NOMO-1 treated with DMSO at 0.1 percent for 48 hours (cell line): ENCODE measurements at regions not wholly inside any gene's neighbourhood (a gene's known extent, or its start where the extent isn't known, plus 50 kb on each side); places are given as distances from the start of the nearest gene placed in this dataset.
"Not testable (repeated sequence)": the region's sequence is repeated elsewhere in the genome, so short reads cannot be mapped to it uniquely, and the experiment has no call there.

Experiments
- DNase-seq: peaks from one replicate; lab custom pipeline; 2025; ENCODE audit not compliant: unreplicated experiment; lab: John Stamatoyannopoulos, UW

- DNase-seq: no peak
Measured at GRCh38 chrX:65971151-65971550, 68.7 kb downstream of the VSIG4 start.

GRCh38 chrX:65967159-65967558 is 72.7 kb downstream of the VSIG4 start:
- DNase-seq: not testable (repeated sequence)

- no peak for DNase-seq
Measured at GRCh38 chrX:65961714-65962113, 78.2 kb downstream of the VSIG4 start.

GRCh38 chrX:65948103-65948502 is 91.8 kb downstream of the VSIG4 start:
- no peak for DNase-seq

- DNase-seq: no peak
Measured at GRCh38 chrX:65941775-65942174, 98.1 kb downstream of the VSIG4 start.

- no peak for DNase-seq
Measured at GRCh38 chrX:65933085-65933589, 106.7 kb downstream of the VSIG4 start.

GRCh38 chrX:65932173-65933084 is 107.5 kb downstream of the VSIG4 start:
- no peak for DNase-seq

- no peak for DNase-seq
Measured at GRCh38 chrX:65928522-65928921, 111.4 kb downstream of the VSIG4 start.

GRCh38 chrX:65927386-65927785 is 112.5 kb downstream of the VSIG4 start:
- DNase-seq: not testable (repeated sequence)

- DNase-seq: peak; percentile 55
Measured at GRCh38 chrX:65926095-65927019, 113.5 kb downstream of the VSIG4 start.

- DNase-seq: no peak
Measured at GRCh38 chrX:65925592-65925991, 114.3 kb downstream of the VSIG4 start.

- peak; percentile 50 for DNase-seq
Measured at GRCh38 chrX:65925005-65925404, 114.9 kb downstream of the VSIG4 start.

- DNase-seq: no peak
Measured at GRCh38 chrX:65921363-65921762, 118.5 kb downstream of the VSIG4 start.

GRCh38 chrX:65920620-65921019 is 119.3 kb downstream of the VSIG4 start:
- DNase-seq: no peak

- DNase-seq: peak; percentile 42
Measured at GRCh38 chrX:65910899-65911298, 129.0 kb downstream of the VSIG4 start.

GRCh38 chrX:65903750-65904149 is 136.1 kb downstream of the VSIG4 start:
- DNase-seq: no peak

- no peak for DNase-seq
Measured at GRCh38 chrX:65902011-65902410, 137.9 kb downstream of the VSIG4 start.

GRCh38 chrX:65900850-65901844 is 138.7 kb downstream of the VSIG4 start:
- peak; percentile 62 for DNase-seq

- DNase-seq: no peak
Measured at GRCh38 chrX:65894133-65894532, 145.7 kb downstream of the VSIG4 start.

GRCh38 chrX:65891817-65892216 is 148.1 kb downstream of the VSIG4 start:
- DNase-seq: not testable (repeated sequence)
